ENCODE measurements at regions not wholly inside any gene's neighbourhood (a gene's known extent, or its start where the extent isn't known, plus 50 kb on each side); places are given as distances from the start of the nearest gene placed in this dataset.

- DNase-seq, result no peak
Observed at GRCh38 chr2:43104763-43105162, 121.6 kb downstream of the ZFP36L2 start.

- no peak for DNase-seq
Observed at GRCh38 chr2:43104106-43104505, 122.3 kb downstream of the ZFP36L2 start.

- no peak for DNase-seq
Observed at GRCh38 chr2:43103093-43103404, 123.4 kb downstream of the ZFP36L2 start.

GRCh38 chr2:43102366-43103092, 123.9 kb downstream of the ZFP36L2 start:
- DNase-seq, result peak; percentile 84

- no peak for DNase-seq
Observed at GRCh38 chr2:43101751-43102150, 124.7 kb downstream of the ZFP36L2 start.

GRCh38 chr2:43100883-43101662, 125.3 kb downstream of the ZFP36L2 start:
- peak; percentile 79 for DNase-seq

GRCh38 chr2:43100362-43100882, 126.0 kb downstream of the ZFP36L2 start:
- no peak for DNase-seq

- no peak for DNase-seq
Observed at GRCh38 chr2:43099797-43100196, 126.6 kb downstream of the ZFP36L2 start.

GRCh38 chr2:43098539-43098938, 127.9 kb downstream of the ZFP36L2 start:
- DNase-seq, result no peak

- DNase-seq, result no peak
Observed at GRCh38 chr2:43097644-43098408, 128.6 kb downstream of the ZFP36L2 start.

GRCh38 chr2:43095533-43096295, 130.7 kb downstream of the ZFP36L2 start:
- DNase-seq, result no peak

- DNase-seq, result no peak
Observed at GRCh38 chr2:43092520-43093179, 133.8 kb downstream of the ZFP36L2 start.

GRCh38 chr2:43090317-43090716, 136.1 kb downstream of the ZFP36L2 start:
- DNase-seq, result no peak

GRCh38 chr2:43088143-43089073, 138.0 kb downstream of the ZFP36L2 start:
- DNase-seq, result no peak

GRCh38 chr2:43087413-43087812, 139.0 kb downstream of the ZFP36L2 start:
- no peak for DNase-seq

- DNase-seq, result peak; percentile 95
Observed at GRCh38 chr2:43086451-43087221, 139.8 kb downstream of the ZFP36L2 start.

- DNase-seq, result no peak
Observed at GRCh38 chr2:43085929-43086328, 140.5 kb downstream of the ZFP36L2 start.

GRCh38 chr2:43085505-43085904, 140.9 kb downstream of the ZFP36L2 start:
- DNase-seq, result no peak

GRCh38 chr2:43084699-43085091, 141.7 kb downstream of the ZFP36L2 start:
- peak; percentile 83 for DNase-seq

Data from femur (tissue), 1 donor.